Loucy (cell line): ENCODE measurements at regions not wholly inside any gene's neighbourhood (a gene's known extent, or its start where the extent isn't known, plus 50 kb on each side); places are given as distances from the start of the nearest gene placed in this dataset.
"Not testable (repeated sequence)": the region's sequence is repeated elsewhere in the genome, so short reads cannot be mapped to it uniquely, and the experiment has no call there.

Source experiments
- H2AFZ ChIP-seq: fragments of 200-600 bp; sonication (generic); 2 replicates; pipeline ENCODE4 v1.6.0; 2016; ENCODE audit warnings: antibody characterized with exemption, mild to moderate bottlenecking, low read length, moderate library complexity
- H3F3A ChIP-seq: fragments of 200-600 bp; 2 replicates; pipeline ENCODE4 v1.6.0; 2016; ENCODE audit warnings: antibody characterized with exemption, low read depth, mild to moderate bottlenecking
- H3K27me3 ChIP-seq: fragments of 200-600 bp; sonication (generic); 2 replicates; pipeline ENCODE4 v1.6.1; 2014; ENCODE audit warnings: low read length, mild to moderate bottlenecking; ENCODE audit not compliant: insufficient read depth, poor library complexity, severe bottlenecking
- H3K36me3 ChIP-seq: fragments of 200-600 bp; sonication (generic); 2 replicates; pipeline ENCODE4 v1.6.1; 2016; ENCODE audit warnings: low read length; ENCODE audit not compliant: insufficient read depth
- H3K4me1 ChIP-seq: fragments of 200-600 bp; sonication (generic); 2 replicates; pipeline ENCODE4 v1.5.1; 2014; ENCODE audit warnings: low read length, mild to moderate bottlenecking; ENCODE audit not compliant: insufficient read depth, poor library complexity, severe bottlenecking
- H3K4me2 ChIP-seq: fragments of 200-600 bp; sonication (generic); 2 replicates; pipeline ENCODE4 v1.6.0; 2014; ENCODE audit warnings: antibody characterized with exemption, low read length, low read depth, mild to moderate bottlenecking; ENCODE audit not compliant: poor library complexity, severe bottlenecking
- H3K4me3 ChIP-seq: fragments of 200-600 bp; sonication (generic); 2 replicates; pipeline ENCODE4 v1.5.1; 2014; ENCODE audit warnings: low read length, mild to moderate bottlenecking, mixed read lengths; ENCODE audit not compliant: poor library complexity, severe bottlenecking
- H3K79me2 ChIP-seq: fragments of 200-600 bp; sonication (generic); 2 replicates; pipeline ENCODE4 v1.6.1; 2014; ENCODE audit warnings: low read length; ENCODE audit not compliant: insufficient read depth
- H3K9ac ChIP-seq: fragments of 200-600 bp; sonication (generic); 2 replicates; pipeline ENCODE4 v1.6.0; 2014; ENCODE audit warnings: mild to moderate bottlenecking, low read depth, low read length, moderate library complexity; ENCODE audit not compliant: poor library complexity, severe bottlenecking
- H3K9me2 ChIP-seq: fragments of 200-600 bp; sonication (generic); replicated peaks from 2 replicates; pipeline ENCODE4 v1.6.1; 2016; ENCODE audit warnings: low read depth, low read length, mixed read lengths
- H3K9me3 ChIP-seq: fragments of 200-600 bp; sonication (generic); 2 replicates; pipeline ENCODE4 v1.6.1; 2014; ENCODE audit warnings: mild to moderate bottlenecking, antibody characterized with exemption, low read length, low read depth; ENCODE audit not compliant: insufficient read depth
- H4K20me1 ChIP-seq: fragments of 200-600 bp; sonication (generic); 2 replicates; pipeline ENCODE4 v1.6.0; 2014; ENCODE audit warnings: antibody characterized with exemption, low read length, mild to moderate bottlenecking; ENCODE audit not compliant: insufficient read depth, poor library complexity, severe bottlenecking
- EZH2phosphoT487 ChIP-seq: fragments of 200-600 bp; IDR thresholded peaks from 2 replicates; pipeline ENCODE4 v1.6.1; 2018; ENCODE audit warnings: antibody characterized with exemption, mild to moderate bottlenecking, moderate library complexity, borderline replicate concordance
- TF ChIP-seq, protein P1 (sequence below): fragments of 200-600 bp; sonication (generic); conservative IDR thresholded peaks from 2 replicates; pipeline ENCODE4 v1.5.1; 2014; ENCODE audit warnings: mild to moderate bottlenecking, antibody characterized with exemption, low read length

DNA sequence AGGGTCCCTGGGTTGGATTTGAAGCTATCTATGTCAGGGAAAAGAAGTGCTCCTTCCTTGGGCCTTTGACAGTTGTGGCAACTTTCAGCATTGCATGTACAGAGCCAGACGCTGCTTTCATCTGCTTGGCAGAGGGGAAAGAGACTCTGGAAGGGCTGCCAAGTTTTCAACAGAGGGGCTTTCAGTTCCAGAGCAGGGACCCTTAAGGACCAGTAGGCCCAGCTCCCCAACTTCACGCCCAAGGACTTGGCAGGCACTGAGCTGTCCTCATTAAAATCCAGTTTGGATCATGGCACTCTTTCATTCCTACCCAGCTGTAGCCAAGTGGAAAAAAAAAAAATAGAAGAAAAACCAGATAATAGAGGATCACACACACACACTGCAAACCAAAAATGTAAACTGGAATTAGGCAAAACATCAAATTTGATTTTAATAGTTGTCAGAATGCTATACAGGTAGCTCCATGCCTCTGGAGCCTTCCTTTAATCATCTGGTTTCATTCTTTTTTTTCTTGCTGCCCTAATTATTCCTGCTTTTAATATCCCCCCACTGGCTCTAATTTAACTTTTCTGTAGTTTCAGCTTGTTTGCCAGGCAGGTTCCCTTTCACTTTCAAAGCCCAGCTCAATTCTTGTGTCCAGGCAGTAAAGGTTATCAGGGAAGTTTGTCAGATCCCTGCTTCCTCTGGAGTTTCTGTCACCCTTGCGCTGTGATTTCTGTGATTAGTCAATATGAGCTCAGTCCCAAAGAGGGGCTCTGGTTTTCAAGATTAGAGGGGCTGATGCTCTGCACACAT lies 702.6 kb upstream of the CDH8 start:
- H2AFZ ChIP-seq: no peak overlapping the region
- H4K20me1 ChIP-seq: no peaks in the 10 kb centered on the region
- no peaks in the 10 kb centered on the region for H3K27me3 ChIP-seq
- H3K4me2 ChIP-seq: no peak overlapping the region
- H3K9me2 ChIP-seq: no peaks in the 10 kb centered on the region
- H3K79me2 ChIP-seq: no peaks in the 10 kb centered on the region
- no peaks in the 10 kb centered on the region for H3K36me3 ChIP-seq
- no peak overlapping the region for H3K9ac ChIP-seq
- no peaks in the 10 kb centered on the region for H3F3A ChIP-seq
- H3K4me3 ChIP-seq: no peak overlapping the region
- no peaks in the 10 kb centered on the region for H3K9me3 ChIP-seq
- TF ChIP-seq, protein P1, sequence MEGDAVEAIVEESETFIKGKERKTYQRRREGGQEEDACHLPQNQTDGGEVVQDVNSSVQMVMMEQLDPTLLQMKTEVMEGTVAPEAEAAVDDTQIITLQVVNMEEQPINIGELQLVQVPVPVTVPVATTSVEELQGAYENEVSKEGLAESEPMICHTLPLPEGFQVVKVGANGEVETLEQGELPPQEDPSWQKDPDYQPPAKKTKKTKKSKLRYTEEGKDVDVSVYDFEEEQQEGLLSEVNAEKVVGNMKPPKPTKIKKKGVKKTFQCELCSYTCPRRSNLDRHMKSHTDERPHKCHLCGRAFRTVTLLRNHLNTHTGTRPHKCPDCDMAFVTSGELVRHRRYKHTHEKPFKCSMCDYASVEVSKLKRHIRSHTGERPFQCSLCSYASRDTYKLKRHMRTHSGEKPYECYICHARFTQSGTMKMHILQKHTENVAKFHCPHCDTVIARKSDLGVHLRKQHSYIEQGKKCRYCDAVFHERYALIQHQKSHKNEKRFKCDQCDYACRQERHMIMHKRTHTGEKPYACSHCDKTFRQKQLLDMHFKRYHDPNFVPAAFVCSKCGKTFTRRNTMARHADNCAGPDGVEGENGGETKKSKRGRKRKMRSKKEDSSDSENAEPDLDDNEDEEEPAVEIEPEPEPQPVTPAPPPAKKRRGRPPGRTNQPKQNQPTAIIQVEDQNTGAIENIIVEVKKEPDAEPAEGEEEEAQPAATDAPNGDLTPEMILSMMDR: no peak
- no peak for TF ChIP-seq EZH2phosphoT487
- H3K4me1 ChIP-seq: no peaks in the 10 kb centered on the region

DNA sequence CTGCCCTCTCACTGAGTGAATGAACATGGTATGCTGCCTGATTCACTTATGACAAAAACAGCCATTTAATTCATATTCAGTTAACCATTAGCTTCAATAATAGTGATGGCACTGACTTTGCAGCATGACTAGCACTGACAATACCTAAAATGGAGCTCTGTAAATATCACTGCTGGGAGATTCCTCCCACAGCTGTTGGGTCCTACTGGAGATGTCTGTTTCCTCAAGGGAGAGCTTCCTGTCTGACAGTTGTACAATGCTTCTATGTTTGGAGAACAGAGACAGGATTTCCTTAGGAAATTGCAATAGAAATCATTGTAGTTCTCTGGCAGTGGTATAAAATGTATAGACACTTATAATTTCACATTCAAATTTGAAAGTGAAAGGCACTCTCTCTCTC lies 695.9 kb upstream of the CDH8 start:
- H3K9ac ChIP-seq: no peak overlapping the region
- no peaks in the 10 kb centered on the region for H4K20me1 ChIP-seq
- TF ChIP-seq, protein P1: no peak
- no peak for TF ChIP-seq EZH2phosphoT487
- H2AFZ ChIP-seq: no peak overlapping the region
- no peak overlapping the region for H3K4me2 ChIP-seq
- H3K36me3 ChIP-seq: no peaks in the 10 kb centered on the region
- no peaks in the 10 kb centered on the region for H3K9me2 ChIP-seq
- no peaks in the 10 kb centered on the region for H3K9me3 ChIP-seq
- no peak overlapping the region for H3K4me3 ChIP-seq
- H3K79me2 ChIP-seq: no peaks in the 10 kb centered on the region
- H3F3A ChIP-seq: no peaks in the 10 kb centered on the region
- no peaks in the 10 kb centered on the region for H3K4me1 ChIP-seq
- no peaks in the 10 kb centered on the region for H3K27me3 ChIP-seq

DNA sequence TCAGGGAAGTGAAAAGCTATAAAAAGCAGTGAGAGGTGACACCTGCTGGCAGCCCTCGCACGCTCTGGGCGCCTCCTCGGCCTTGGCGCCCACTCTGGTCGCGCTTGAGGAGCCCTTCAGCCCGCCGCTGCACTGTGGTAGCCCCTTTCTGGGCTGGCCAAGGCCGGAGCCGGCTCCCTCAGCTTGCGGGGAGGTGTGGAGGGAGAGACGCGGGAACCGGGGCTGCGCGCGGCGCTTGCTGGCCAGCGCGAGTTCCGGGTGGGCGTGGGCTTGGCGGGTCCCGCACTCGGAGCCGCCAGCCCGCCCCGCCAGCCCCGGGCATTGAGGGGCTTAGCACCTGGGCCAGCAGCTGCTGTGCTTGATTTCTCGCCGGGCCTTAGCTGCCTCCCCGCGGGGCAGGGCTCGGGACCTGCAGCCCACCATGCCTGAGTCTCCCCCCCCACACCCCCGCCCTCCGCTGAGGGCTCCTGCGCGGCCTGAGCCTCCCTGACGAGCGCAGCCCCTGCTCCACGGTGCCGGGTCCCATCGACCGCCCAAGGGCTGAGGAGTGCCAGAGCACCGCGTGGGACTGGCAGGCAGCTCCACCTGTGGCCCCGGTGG lies 688.5 kb upstream of the CDH8 start:
- H3K27me3 ChIP-seq, H3K4me1 ChIP-seq, H2AFZ ChIP-seq, H3K9me2 ChIP-seq, H3K4me3 ChIP-seq, H3K36me3 ChIP-seq, H3K79me2 ChIP-seq, H3F3A ChIP-seq, H4K20me1 ChIP-seq, H3K4me2 ChIP-seq, H3K9me3 ChIP-seq, H3K9ac ChIP-seq: not testable (repeated sequence)
